ENCODE measurements at regions not wholly inside any gene's neighbourhood (a gene's known extent, or its start where the extent isn't known, plus 50 kb on each side); places are given as distances from the start of the nearest gene placed in this dataset.

DNA sequence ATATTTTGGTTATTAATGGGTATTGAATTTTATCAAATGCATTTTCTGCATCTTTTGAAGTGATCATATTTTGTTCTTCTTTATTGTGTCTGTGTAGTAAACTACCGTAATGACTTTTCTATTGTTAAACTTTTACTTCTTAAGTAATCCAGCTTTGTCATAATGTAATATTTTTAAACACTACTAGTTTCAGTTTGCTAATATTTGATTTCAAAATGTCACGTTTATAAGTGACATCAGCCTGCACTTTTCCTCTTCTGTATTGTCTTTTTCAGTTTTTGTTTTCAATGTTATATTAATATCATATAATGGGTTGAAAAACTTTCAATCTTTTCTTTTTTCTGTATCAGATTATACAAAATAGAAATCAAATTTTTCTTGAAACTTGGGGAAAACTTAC lies 71.6 kb upstream of the ANKRD1 start:
- TF ChIP-seq, protein P1, sequence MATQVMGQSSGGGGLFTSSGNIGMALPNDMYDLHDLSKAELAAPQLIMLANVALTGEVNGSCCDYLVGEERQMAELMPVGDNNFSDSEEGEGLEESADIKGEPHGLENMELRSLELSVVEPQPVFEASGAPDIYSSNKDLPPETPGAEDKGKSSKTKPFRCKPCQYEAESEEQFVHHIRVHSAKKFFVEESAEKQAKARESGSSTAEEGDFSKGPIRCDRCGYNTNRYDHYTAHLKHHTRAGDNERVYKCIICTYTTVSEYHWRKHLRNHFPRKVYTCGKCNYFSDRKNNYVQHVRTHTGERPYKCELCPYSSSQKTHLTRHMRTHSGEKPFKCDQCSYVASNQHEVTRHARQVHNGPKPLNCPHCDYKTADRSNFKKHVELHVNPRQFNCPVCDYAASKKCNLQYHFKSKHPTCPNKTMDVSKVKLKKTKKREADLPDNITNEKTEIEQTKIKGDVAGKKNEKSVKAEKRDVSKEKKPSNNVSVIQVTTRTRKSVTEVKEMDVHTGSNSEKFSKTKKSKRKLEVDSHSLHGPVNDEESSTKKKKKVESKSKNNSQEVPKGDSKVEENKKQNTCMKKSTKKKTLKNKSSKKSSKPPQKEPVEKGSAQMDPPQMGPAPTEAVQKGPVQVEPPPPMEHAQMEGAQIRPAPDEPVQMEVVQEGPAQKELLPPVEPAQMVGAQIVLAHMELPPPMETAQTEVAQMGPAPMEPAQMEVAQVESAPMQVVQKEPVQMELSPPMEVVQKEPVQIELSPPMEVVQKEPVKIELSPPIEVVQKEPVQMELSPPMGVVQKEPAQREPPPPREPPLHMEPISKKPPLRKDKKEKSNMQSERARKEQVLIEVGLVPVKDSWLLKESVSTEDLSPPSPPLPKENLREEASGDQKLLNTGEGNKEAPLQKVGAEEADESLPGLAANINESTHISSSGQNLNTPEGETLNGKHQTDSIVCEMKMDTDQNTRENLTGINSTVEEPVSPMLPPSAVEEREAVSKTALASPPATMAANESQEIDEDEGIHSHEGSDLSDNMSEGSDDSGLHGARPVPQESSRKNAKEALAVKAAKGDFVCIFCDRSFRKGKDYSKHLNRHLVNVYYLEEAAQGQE (IDR thresholded peaks at IDR 0.05; ENCODE audit: low read depth): no peak
- TF ChIP-seq EP300 (IDR thresholded peaks at IDR 0.05; ENCODE audit: borderline replicate concordance): no peak
- no peak for TF ChIP-seq CEBPB (IDR thresholded peaks at IDR 0.05)
- TF ChIP-seq EGR1 (IDR thresholded peaks at IDR 0.05): no peak
